Peyer's patch (tissue), 4 donors: ENCODE measurements at regions not wholly inside any gene's neighbourhood (a gene's known extent, or its start where the extent isn't known, plus 50 kb on each side); places are given as distances from the start of the nearest gene placed in this dataset.

Source experiments
- POLR2A ChIP-seq, 2 donors: fragments of 450-650 bp; IDR thresholded peaks; one replicate each; pipeline ENCODE4 v1.5.1; 2017; ENCODE audit warnings: antibody characterized with exemption in 2 of 2, mild to moderate bottlenecking in 2 of 2, moderate library complexity in 2 of 2
- TF ChIP-seq, protein P1 (sequence below), 6 experiments: fragments of 450-650 bp in 4 of 6; fragments of 200-600 bp in 2 of 6; sonication (generic) in 1 of 6; IDR thresholded peaks; one replicate each; pipeline ENCODE4 v1.5.1; 2017 to 2019; ENCODE audit warnings: antibody characterized with exemption in 6 of 6, mild to moderate bottlenecking in 3 of 6, moderate library complexity in 1 of 6

DNA sequence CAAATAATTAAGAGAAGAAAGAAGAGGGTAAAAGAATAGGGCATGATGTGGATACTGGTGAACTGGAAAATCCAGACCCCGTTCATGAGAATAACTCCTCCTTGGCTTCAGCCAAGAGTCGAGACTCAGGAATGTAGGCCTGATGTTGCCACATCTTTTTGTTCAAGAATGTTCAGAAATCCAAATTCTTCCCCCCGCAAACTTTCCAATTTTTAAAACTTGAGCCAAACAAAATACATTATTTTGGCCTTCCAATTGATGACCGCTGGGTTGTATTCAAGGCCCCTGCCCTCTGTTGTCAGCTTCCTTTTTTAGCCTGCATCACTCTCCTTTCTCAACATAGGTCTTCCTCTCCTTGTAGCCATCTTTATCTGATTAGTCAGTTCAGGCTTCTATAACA, 106.1 kb downstream of the TNFAIP3 start:
- TF ChIP-seq, protein P1, sequence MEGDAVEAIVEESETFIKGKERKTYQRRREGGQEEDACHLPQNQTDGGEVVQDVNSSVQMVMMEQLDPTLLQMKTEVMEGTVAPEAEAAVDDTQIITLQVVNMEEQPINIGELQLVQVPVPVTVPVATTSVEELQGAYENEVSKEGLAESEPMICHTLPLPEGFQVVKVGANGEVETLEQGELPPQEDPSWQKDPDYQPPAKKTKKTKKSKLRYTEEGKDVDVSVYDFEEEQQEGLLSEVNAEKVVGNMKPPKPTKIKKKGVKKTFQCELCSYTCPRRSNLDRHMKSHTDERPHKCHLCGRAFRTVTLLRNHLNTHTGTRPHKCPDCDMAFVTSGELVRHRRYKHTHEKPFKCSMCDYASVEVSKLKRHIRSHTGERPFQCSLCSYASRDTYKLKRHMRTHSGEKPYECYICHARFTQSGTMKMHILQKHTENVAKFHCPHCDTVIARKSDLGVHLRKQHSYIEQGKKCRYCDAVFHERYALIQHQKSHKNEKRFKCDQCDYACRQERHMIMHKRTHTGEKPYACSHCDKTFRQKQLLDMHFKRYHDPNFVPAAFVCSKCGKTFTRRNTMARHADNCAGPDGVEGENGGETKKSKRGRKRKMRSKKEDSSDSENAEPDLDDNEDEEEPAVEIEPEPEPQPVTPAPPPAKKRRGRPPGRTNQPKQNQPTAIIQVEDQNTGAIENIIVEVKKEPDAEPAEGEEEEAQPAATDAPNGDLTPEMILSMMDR (IDR thresholded peaks at IDR 0.05) = no peak
- TF ChIP-seq POLR2A (IDR thresholded peaks at IDR 0.05) = no peak
